Lower leg skin (tissue), 3 donors: ENCODE measurements at regions not wholly inside any gene's neighbourhood (a gene's known extent, or its start where the extent isn't known, plus 50 kb on each side); places are given as distances from the start of the nearest gene placed in this dataset.

ENCODE experiments used
- CTCF ChIP-seq, 3 donors: fragments of 450-650 bp; IDR thresholded peaks; one replicate each; pipeline ENCODE4 v1.5.1; 2016; ENCODE audit warnings: antibody characterized with exemption in 3 of 3, mild to moderate bottlenecking in 3 of 3, moderate library complexity in 2 of 3
- POLR2A ChIP-seq, 2 donors: fragments of 450-650 bp; IDR thresholded peaks; one replicate each; pipeline ENCODE4 v1.6.1; 2016 to 2017; ENCODE audit warnings: antibody characterized with exemption in 2 of 2, mild to moderate bottlenecking in 1 of 2, moderate library complexity in 1 of 2

GRCh38 chr15:20665653-20666052, 124.1 kb upstream of the GOLGA6L6 start:
- TF ChIP-seq CTCF (IDR thresholded peaks at IDR 0.05) (no peak), POLR2A (IDR thresholded peaks at IDR 0.05) (no peak)
